ENCODE measurements at regions not wholly inside any gene's neighbourhood (a gene's known extent, or its start where the extent isn't known, plus 50 kb on each side); places are given as distances from the start of the nearest gene placed in this dataset.

- intact Hi-C loops (cut with DNase I), result no loop called here
- Histone ChIP-seq H3K27me3 (ENCODE audit: control insufficient read depth, insufficient read depth, low read length) (no peaks in the 10 kb centered on the region), H3K9me3 (ENCODE audit: control insufficient read depth in 2 of 3, insufficient read depth in 1 of 3, low read length in 3 of 3) (no peaks in the 10 kb centered on the region), H3K27ac (ENCODE audit: low read depth in 2 of 2, low read length in 2 of 2) (no peak overlapping the region), H3K4me1 (ENCODE audit: control insufficient read depth in 2 of 3, insufficient read depth in 2 of 3, low read depth in 1 of 3, low read length in 3 of 3) (no peaks in the 10 kb centered on the region), H3K9ac (ENCODE audit: low read length in 3 of 3) (no peak overlapping the region), H3K4me3 (ENCODE audit: low read length in 3 of 3) (no peak overlapping the region), H3K36me3 (ENCODE audit: control insufficient read depth in 2 of 3, insufficient read depth in 3 of 3, low read length in 3 of 3) (no peaks in the 10 kb centered on the region)
- DNase-seq (no peak), FAIRE-seq (no peak)
- no peak for TF ChIP-seq CTCF (IDR thresholded peaks at IDR 0.05; ENCODE audit: borderline replicate concordance, extremely low read depth, insufficient read depth)
Measured at GRCh38 chr4:18582841-18583240, 561.3 kb upstream of the LCORL start.

GRCh38 chr4:18578307-18578706 lies 556.8 kb upstream of the LCORL start:
- Histone ChIP-seq H3K9ac (ENCODE audit: low read length in 3 of 3) (no peak overlapping the region), H3K36me3 (ENCODE audit: control insufficient read depth in 2 of 3, insufficient read depth in 3 of 3, low read length in 3 of 3) (no peaks in the 10 kb centered on the region), H3K4me1 (ENCODE audit: control insufficient read depth in 2 of 3, insufficient read depth in 2 of 3, low read depth in 1 of 3, low read length in 3 of 3) (no peaks in the 10 kb centered on the region), H3K9me3 (ENCODE audit: control insufficient read depth in 2 of 3, insufficient read depth in 1 of 3, low read length in 3 of 3) (no peaks in the 10 kb centered on the region), H3K4me3 (ENCODE audit: low read length in 3 of 3) (no peak overlapping the region), H3K27ac (ENCODE audit: low read depth in 2 of 2, low read length in 2 of 2) (no peak overlapping the region), H3K27me3 (ENCODE audit: control insufficient read depth, insufficient read depth, low read length) (no peaks in the 10 kb centered on the region)
- DNase-seq (no peak), FAIRE-seq (no peak)
- intact Hi-C loops (cut with DNase I), result no loop called here
- TF ChIP-seq CTCF (IDR thresholded peaks at IDR 0.05; ENCODE audit: borderline replicate concordance, extremely low read depth, insufficient read depth), result no peak

- Histone ChIP-seq H3K9me3 (ENCODE audit: control insufficient read depth in 2 of 3, insufficient read depth in 1 of 3, low read length in 3 of 3) (no peaks in the 10 kb centered on the region), H3K36me3 (ENCODE audit: control insufficient read depth in 2 of 3, insufficient read depth in 3 of 3, low read length in 3 of 3) (no peaks in the 10 kb centered on the region), H3K4me3 (ENCODE audit: low read length in 3 of 3) (no peak overlapping the region), H3K4me1 (ENCODE audit: control insufficient read depth in 2 of 3, insufficient read depth in 2 of 3, low read depth in 1 of 3, low read length in 3 of 3) (no peaks in the 10 kb centered on the region), H3K27ac (ENCODE audit: low read depth in 2 of 2, low read length in 2 of 2) (no peak overlapping the region), H3K9ac (ENCODE audit: low read length in 3 of 3) (no peak overlapping the region), H3K27me3 (ENCODE audit: control insufficient read depth, insufficient read depth, low read length) (no peaks in the 10 kb centered on the region)
- intact Hi-C loops (cut with DNase I), result no loop called here
- no peak for TF ChIP-seq CTCF (IDR thresholded peaks at IDR 0.05; ENCODE audit: borderline replicate concordance, extremely low read depth, insufficient read depth)
- no peak for DNase-seq
- no peak for FAIRE-seq
Measured at GRCh38 chr4:18572481-18572880, 550.9 kb upstream of the LCORL start.

- Histone ChIP-seq H3K9ac (ENCODE audit: low read length in 3 of 3) (no peak overlapping the region), H3K4me3 (ENCODE audit: low read length in 3 of 3) (no peak overlapping the region), H3K27ac (ENCODE audit: low read depth in 2 of 2, low read length in 2 of 2) (no peak overlapping the region), H3K9me3 (ENCODE audit: control insufficient read depth in 2 of 3, insufficient read depth in 1 of 3, low read length in 3 of 3) (peaks cover 0 to 2% (median 0%) of the 10 kb centered on the region in 3 donors), H3K4me1 (ENCODE audit: control insufficient read depth in 2 of 3, insufficient read depth in 2 of 3, low read depth in 1 of 3, low read length in 3 of 3) (no peaks in the 10 kb centered on the region), H3K36me3 (ENCODE audit: control insufficient read depth in 2 of 3, insufficient read depth in 3 of 3, low read length in 3 of 3) (no peaks in the 10 kb centered on the region), H3K27me3 (ENCODE audit: control insufficient read depth, insufficient read depth, low read length) (no peaks in the 10 kb centered on the region)
- FAIRE-seq (no peak), DNase-seq (peak in 3 of 5 donors; percentile 20 to 77 (median 67))
- intact Hi-C loops (cut with DNase I), result no loop called here
- TF ChIP-seq CTCF (IDR thresholded peaks at IDR 0.05; ENCODE audit: borderline replicate concordance, extremely low read depth, insufficient read depth), result no peak
Measured at GRCh38 chr4:18571301-18571761, 549.8 kb upstream of the LCORL start.

Measured in kidney (tissue), 13 donors.